ENCODE measurements at regions not wholly inside any gene's neighbourhood (a gene's known extent, or its start where the extent isn't known, plus 50 kb on each side); places are given as distances from the start of the nearest gene placed in this dataset.

GRCh38 chr7:10703059-10703458, 270.6 kb upstream of the PHF14 start:
- no peak for DNase-seq (ENCODE audit: low read depth)
- in situ Hi-C loops (cut with HindIII; ENCODE audit: low sequenced_read_pairs) = no loop called here
- no peak overlapping the region for H3K4me3 ChIP-seq (ENCODE audit: low read depth, low read length)
- no peak for TF ChIP-seq CTCF (IDR thresholded peaks at IDR 0.05; ENCODE audit: low read depth, low read length, missing control alignments)

- no peak for DNase-seq (ENCODE audit: low read depth)
- H3K4me3 ChIP-seq (ENCODE audit: low read depth, low read length) = no peak overlapping the region
- TF ChIP-seq CTCF (IDR thresholded peaks at IDR 0.05; ENCODE audit: low read depth, low read length, missing control alignments) = no peak
- in situ Hi-C loops (cut with HindIII; ENCODE audit: low sequenced_read_pairs) = no loop called here
These were observed 269.7 kb upstream of the PHF14 start for GRCh38 chr7:10703981-10704380.

- no peak overlapping the region for H3K4me3 ChIP-seq (ENCODE audit: low read depth, low read length)
- in situ Hi-C loops (cut with HindIII; ENCODE audit: low sequenced_read_pairs) = no loop called here
- no peak for TF ChIP-seq CTCF (IDR thresholded peaks at IDR 0.05; ENCODE audit: low read depth, low read length, missing control alignments)
- DNase-seq (ENCODE audit: low read depth) = no peak
These were observed 269.0 kb upstream of the PHF14 start for GRCh38 chr7:10704653-10705052.

- no peak for TF ChIP-seq CTCF (IDR thresholded peaks at IDR 0.05; ENCODE audit: low read depth, low read length, missing control alignments)
- DNase-seq (ENCODE audit: low read depth) = no peak
- no peak overlapping the region for H3K4me3 ChIP-seq (ENCODE audit: low read depth, low read length)
- in situ Hi-C loops (cut with HindIII; ENCODE audit: low sequenced_read_pairs) = no loop called here
These were observed 266.7 kb upstream of the PHF14 start for GRCh38 chr7:10706875-10707493.

- DNase-seq (ENCODE audit: low read depth) = no peak
- H3K4me3 ChIP-seq (ENCODE audit: low read depth, low read length) = no peak overlapping the region
- no peak for TF ChIP-seq CTCF (IDR thresholded peaks at IDR 0.05; ENCODE audit: low read depth, low read length, missing control alignments)
- in situ Hi-C loops (cut with HindIII; ENCODE audit: low sequenced_read_pairs) = no loop called here
These were observed 266.2 kb upstream of the PHF14 start for GRCh38 chr7:10707519-10707918.

GRCh38 chr7:10708447-10708846, 265.2 kb upstream of the PHF14 start:
- H3K4me3 ChIP-seq (ENCODE audit: low read depth, low read length) = no peak overlapping the region
- no peak for DNase-seq (ENCODE audit: low read depth)
- in situ Hi-C loops (cut with HindIII; ENCODE audit: low sequenced_read_pairs) = no loop called here
- peak; percentile 7 for TF ChIP-seq CTCF (IDR thresholded peaks at IDR 0.05; ENCODE audit: low read depth, low read length, missing control alignments)

All from astrocyte of the cerebellum (primary cell).